ENCODE measurements at regions not wholly inside any gene's neighbourhood (a gene's known extent, or its start where the extent isn't known, plus 50 kb on each side); places are given as distances from the start of the nearest gene placed in this dataset.

DNA sequence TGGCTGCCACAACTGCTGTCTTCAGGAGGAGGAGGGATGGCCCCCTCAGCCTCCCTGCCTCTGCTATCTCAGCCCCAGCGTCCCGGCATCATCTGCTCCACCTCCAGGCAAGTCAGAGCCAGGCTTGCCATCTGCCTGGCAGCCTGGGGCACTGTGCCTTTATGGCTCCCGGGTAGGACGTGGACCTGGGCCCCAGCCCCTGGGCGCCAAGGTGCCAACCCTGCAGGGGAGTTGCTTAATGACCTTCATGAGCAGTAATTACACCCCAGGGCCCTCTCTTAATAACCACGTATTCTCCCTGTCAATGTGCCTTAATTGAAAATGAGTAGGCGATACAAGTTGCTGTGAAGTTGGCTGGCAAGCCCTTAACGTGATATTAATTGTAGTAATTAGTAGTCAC is 122.1 kb upstream of the MLN start:
- no peak for DNase-seq (ENCODE audit: low spot score)
- intact Hi-C loops (cut with DNase I) = no loop called here

DNA sequence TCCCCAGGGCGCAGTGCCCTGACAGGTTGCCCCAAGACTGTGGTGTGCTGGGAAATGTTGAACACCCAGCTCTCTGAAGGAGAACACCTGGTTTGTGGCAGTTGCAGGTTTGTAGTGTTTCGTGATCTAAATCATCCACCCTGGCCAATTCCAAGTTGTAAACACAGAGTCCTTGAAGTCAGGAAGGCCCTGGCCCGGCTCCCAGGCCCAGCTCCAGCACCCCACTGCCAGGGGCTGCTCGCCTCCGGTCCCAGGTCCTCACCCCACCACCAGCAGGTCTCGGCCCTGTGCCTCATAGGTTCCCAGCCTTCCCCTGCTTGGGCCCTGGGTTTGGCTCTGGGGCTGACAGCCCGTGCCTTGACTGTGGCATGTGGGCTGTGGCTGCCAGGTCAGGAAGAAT is 121.4 kb upstream of the MLN start:
- DNase-seq (ENCODE audit: low spot score) = no peak
- intact Hi-C loops (cut with DNase I) = no loop called here

DNA sequence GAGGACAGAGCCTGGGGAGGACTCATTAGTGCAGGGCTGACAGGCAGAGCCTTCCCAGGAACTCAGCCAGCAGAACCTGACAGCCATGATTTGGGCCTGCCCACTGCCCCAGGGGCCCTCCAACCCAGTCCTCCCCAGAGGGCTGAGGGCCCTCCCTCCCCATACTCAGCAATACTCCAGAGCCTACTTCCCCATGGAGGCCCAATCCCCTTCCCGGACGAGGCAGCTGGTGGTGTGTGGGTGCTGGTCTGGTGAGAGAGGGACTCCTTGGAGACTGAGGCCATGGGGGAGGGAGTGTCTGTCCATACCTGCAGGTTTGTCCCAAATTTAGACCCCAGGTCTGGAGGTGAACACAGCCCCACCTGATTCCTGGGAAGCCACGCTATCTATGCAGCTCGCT is 120.9 kb upstream of the MLN start:
- intact Hi-C loops (cut with DNase I) = no loop called here
- DNase-seq (ENCODE audit: low spot score) = no peak

DNA sequence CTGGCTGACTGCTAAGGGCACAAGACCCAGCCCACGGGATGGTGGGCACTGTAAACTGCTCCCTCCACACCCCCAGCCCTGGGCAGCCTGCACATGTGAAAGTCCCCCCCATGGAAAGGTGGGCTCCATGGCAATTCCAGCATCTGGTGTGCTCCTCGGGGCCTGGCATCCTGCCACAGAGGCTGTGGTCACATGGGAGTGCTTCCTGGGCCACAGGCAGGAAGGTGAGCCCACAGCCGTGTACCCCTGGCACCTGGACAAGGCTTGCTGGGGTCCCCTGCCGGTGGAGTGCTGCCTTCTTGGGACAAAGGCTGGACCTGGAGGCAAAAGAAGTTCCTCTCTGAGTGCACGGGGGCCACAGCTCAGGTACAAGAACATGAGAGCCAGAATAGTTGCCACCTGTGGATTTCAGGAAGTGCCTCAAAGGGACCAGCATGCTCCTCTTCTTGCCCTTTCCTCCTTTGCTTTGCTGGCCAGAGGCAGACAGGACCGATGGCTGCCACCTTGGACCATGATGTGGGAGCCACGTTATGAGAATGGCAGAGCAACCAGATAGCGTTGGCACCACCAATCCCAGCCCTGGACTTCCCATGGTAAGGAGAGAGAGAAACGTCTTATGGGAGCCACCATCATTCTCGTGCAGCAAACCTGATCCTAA is 120.2 kb upstream of the MLN start:
- no peak for DNase-seq (ENCODE audit: low spot score)
- intact Hi-C loops (cut with DNase I) = no loop called here

DNA sequence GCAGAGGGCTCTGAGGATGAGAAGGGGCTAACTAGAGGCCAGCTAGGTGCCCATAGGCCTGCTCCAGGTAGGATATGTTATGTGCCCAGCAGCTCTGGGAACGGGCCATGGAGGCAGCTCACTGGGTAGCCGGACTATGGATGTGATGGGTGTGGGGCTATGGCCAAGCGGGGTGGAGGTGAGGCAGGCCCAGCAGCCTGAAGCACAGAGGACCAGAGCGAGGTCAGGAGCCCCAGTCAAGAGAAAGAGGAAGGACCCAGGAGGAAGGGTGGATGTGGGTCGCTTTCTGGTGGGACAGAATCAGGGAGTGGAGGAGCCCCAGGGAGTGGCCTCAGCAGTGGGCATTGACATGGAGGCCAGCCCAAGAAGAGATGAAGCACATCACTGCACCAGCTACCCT is 117.9 kb upstream of the MLN start:
- intact Hi-C loops (cut with DNase I) = no loop called here
- no peak for DNase-seq (ENCODE audit: low spot score)

DNA sequence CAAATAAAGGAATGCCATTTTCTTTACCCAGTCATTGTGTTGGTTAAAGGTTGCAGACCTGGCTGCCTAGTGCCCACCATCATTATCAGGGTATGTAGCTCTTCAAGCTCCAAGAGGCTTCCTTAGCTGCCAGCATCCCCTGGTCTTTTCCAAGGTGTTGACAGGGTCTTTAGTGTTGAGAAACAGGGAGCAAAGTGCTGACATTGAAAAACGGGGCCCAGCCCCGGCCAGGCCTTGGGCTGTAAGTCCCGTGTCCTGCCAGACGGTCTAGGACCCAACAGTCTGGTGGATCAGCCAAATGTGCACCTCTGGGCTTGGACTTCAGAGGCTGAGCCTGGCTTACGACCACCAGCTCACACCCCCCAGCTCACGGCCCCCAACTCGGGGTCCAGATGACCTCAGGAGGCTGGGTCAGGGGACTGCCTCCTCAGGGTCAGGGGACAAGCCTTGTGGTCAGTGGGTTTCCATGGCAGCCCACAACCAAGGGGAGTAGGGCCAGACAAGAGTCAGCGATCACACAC is 114.4 kb upstream of the MLN start:
- no peak for DNase-seq (ENCODE audit: low spot score)
- intact Hi-C loops (cut with DNase I) = no loop called here

DNA sequence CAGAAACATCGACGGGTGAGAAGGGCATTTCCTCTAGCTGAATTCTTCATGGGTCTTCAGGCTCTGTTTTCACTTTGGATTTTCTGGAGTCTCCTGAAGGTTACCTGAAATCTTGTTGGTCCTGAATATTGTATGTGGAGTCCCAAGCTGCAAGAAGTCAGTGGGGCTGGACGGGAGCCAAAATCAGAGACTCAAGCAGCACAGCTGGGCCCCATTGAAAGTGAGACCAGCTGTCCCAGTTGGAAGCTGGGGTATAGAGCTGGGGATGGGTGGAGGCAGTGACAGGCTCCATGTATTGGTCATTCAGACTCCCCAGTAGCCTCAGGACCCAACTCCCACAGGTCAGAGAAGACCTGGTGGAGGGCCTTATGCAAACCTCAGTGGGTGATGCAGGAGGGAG is 111.3 kb upstream of the MLN start:
- intact Hi-C loops (cut with DNase I) = no loop called here
- DNase-seq (ENCODE audit: low spot score) = no peak

DNA sequence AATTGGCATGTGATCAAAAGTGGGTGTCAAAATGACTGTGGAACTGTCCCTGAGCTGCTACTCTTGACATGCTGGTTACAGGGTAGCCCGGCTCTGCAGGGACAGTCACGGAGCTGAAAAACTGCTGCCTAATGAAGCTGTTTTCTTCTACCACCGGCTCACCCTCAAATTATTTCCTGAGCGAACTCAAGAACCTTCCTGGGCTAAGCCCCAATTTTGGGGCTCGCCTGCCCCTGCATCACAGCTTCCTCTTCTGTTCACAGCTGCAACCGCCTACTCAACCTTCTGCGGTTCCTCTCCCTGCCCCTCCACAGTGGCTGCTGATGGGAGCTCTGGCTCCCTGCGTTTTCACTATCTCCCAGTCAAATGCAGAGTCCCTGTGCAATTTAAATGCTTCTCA is 110.8 kb upstream of the MLN start:
- intact Hi-C loops (cut with DNase I) = no loop called here

DNA sequence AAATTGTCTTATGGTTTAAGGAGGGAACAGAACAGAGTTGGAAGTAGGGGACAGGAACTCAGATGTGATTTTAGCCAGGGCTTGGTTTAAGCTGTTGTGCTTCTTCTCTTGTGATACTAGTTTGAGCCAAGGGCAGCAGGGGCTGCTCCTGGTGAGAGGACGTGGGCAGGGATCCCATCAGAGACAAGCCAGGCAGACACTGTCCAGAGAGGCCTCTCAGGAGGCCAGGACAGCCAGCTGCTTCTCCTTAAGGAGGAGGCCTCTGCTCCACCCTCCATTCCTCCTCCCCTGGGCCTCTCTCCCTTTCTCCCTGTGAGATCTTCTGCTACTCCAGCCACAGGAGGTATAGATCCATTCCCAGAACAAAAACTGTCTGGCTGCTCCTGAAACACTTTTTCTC is 108.4 kb upstream of the MLN start:
- DNase-seq (ENCODE audit: low spot score) = no peak
- intact Hi-C loops (cut with DNase I) = no loop called here

More for the DNA sequence above, 110.8 kb upstream of the MLN start:
- DNase-seq (ENCODE audit: low spot score) = no peak

DNA sequence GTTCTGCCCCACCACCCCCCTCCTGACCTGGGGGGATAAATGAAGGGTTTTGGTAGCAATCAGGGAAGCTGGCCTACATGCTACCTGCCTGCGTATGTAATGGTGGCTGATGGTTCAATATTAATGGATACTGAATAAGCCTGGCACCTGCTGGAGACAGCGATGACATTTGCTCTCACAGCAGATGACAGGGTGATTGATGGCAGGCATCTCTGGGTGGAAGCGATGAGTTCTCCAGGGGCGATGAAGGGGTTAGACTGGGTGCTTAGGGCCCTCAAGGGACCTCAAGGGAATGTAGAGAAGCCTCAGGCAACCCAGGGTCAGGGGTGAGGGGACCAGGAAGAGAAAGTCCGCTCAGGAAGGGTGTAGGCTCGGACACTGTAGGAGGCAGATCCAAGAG is 107.7 kb upstream of the MLN start:
- intact Hi-C loops (cut with DNase I) = no loop called here
- no peak for DNase-seq (ENCODE audit: low spot score)

DNA sequence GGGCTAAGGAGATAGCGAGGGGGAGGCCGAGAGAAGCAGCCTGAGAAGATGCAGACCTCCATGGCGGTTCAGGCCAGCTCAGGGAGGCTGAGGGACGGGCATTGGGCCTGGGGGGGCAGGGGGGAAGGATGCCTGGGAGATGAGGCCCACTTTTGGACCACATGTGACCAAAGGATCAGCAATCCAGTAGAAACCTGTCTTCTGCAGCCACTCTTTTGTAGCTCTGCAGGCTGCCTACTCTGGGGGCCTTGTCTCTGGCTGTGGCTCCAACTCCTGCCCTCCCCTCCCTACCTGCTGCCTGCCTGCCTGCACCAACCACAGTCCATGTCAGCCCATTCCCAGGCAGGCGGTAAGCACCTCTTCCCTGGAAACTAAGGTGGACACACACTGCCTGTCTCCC is 106.8 kb upstream of the MLN start:
- no peak for DNase-seq (ENCODE audit: low spot score)
- intact Hi-C loops (cut with DNase I) = no loop called here

DNA sequence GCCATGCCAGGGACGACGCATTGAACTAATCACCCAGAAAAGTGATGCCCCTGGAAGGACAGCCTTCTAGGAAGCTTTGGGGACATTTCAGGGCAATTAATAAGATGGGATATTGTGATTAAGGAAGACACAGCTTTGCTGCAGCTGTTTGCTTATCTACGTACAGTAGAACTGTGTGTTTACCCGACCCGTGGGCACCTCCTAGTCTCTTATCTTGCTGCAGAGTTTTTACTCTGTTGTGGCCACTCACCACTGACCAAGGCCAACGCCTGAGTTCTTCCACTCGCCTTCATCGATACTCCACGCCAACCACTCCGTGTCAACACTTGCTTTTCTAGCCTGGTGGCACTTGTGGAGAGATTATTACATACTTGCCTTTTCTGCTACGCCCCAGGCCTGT is 105.9 kb upstream of the MLN start:
- DNase-seq (ENCODE audit: low spot score) = no peak
- intact Hi-C loops (cut with DNase I) = no loop called here

DNA sequence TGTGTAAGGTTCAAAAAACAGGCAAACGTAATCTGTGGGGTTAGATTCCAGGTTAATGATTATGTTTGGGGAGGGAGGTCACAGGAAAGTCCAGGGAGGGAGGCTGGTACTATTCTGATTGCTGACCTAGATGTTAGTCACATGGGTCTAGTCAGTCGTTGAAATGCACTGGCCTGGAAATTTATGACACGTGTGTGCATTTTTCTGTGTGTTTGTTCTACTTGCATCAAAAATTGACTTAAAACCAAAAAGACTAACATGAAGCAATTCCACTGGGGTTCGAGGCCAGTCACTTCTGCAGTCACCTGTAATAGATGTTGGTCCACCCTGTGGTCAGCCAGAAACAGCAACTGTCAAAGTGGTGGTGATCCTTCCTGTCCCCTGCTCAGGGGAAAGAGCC is 104.2 kb upstream of the MLN start:
- no peak for DNase-seq (ENCODE audit: low spot score)
- intact Hi-C loops (cut with DNase I) = no loop called here

DNA sequence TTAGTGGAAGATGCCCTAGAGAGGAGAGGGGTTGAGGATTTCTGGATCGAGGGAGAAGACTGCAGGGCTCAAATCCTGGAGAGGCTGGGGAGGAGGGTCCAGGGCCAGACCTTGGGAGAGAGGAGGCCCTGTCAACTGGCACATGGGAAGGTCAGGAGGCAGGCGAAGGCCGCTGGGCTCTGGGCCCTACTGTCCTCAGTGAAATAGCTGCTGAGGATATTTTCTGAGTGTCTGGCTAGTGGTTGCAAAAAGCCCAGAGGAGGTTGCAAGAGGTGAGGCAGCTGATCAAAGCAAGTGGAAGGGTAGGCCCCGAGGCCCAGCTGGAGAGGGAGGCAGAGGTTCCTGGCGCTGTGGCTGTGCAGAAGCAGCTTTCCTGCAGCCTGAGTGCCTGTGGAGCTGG is 103.4 kb upstream of the MLN start:
- no peak for DNase-seq (ENCODE audit: low spot score)
- intact Hi-C loops (cut with DNase I) = no loop called here

DNA sequence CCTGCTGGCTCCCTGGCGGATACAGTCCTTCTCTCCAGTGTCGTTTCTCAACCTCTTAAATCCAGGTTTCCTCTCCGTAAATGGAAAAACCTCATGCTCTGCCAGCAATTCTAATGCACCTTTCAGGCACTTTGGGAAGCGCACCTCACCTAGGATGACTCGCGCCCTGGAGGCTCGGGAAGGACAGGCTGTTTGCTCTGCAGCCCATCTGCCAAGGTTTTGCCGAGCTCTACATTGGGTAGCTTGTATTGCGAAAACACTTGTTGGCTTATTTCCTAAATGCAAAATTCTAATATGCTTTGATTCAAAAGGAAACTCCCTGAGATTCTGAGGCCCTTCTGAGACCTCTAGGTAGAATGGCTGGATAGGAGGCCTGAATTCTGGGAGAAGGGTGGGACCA is 102.6 kb upstream of the MLN start:
- intact Hi-C loops (cut with DNase I) = no loop called here
- DNase-seq (ENCODE audit: low spot score) = no peak

DNA sequence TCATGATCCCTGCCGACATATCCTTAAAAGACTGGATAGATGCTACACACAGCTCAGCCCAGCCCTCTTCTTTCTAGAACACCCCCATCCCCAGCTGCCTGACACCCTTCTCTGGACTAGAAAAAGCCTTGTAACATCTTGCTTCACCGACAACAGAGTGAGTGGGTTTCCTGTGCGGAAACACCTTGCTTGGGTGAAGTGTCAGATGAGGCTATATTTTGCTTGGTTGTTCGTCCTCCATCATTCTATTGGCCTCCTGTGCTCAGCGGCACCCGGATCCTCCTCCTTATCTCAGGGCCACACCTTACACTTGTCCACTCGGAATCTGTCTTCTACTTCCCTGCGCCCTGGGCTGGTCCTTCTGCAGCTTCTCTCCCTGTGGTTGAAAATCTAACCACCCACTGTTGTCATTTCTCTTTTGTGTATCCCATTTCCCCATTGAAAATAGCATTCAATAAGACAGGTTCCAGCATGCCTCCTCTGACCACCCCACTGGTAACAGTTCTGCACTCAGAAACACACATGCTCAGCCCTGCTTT is 101.3 kb upstream of the MLN start:
- DNase-seq (ENCODE audit: low spot score) = no peak
- intact Hi-C loops (cut with DNase I) = no loop called here

DNA sequence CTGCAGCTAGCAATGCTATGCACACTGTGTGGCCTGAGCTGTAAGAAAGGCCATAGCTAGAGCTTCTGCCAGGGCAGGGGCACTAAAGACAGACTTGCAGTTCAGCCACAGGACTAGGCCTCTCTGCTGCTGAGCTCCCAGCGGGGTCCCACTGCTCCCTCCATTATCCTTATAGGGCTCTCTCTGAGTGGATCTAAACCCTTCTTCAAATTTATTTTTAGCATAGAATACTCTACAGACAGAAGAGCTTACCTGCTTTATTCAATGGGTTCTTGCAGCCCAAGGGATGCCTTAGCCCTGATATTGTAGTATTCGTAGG is 100.9 kb upstream of the MLN start:
- DNase-seq (ENCODE audit: low spot score) = no peak
- intact Hi-C loops (cut with DNase I) = no loop called here

DNA sequence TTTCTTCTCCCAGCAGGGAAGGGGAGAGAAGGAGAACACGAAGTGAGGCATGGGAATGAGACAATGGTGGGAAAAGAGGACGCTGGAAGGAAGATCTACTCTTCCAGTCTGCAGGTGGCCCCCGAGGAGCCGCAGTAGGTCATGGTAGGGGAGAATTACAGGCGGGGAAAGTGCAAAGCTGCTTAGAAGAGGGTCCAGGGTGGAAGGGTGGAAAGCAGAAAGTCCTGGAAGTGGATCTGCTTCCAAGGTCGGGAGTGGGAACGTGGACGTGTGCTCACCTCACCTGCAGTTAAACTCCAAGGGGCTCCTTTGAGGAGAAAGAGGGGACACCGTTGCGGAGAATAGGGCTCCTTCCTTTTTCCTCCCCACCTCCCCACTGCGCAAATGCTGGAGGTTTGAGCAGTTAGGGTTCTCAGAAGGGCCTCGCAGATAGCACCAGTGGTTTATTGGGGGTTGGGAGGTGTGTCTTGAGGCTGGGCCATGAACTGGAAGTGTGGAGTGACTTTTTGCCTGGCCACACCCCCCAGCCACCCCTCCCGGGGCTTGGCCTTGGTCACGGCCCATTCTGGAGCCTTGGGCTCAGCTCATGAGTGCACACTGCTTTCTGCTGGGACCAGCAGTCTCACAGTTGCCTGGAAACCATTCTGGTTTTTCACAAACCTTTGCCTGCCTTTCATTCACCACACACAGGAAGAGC is 100.4 kb upstream of the MLN start:
- no peak for DNase-seq (ENCODE audit: low spot score)
- intact Hi-C loops (cut with DNase I) = no loop called here

DNA sequence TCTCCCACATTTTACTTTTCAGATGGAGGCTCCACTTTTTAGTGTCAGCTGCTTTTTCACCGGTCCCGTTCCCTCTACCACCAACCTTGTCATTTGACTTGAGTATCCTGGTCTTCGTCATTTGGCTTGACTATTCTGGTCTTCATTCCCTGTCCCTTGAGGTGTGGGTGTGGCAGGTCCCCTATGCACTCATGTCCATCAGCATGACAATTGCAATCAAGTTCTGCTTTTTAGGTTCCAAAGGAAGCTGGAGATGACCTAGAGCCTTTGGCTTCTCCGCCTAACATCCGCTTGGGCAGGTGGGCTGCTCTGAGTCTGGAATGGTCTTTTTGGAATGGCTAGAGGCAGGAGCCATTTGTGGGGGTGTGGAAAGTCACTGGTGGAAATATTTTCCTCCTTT is 99.8 kb upstream of the MLN start:
- DNase-seq (ENCODE audit: low spot score) = no peak
- intact Hi-C loops (cut with DNase I) = no loop called here

DNA sequence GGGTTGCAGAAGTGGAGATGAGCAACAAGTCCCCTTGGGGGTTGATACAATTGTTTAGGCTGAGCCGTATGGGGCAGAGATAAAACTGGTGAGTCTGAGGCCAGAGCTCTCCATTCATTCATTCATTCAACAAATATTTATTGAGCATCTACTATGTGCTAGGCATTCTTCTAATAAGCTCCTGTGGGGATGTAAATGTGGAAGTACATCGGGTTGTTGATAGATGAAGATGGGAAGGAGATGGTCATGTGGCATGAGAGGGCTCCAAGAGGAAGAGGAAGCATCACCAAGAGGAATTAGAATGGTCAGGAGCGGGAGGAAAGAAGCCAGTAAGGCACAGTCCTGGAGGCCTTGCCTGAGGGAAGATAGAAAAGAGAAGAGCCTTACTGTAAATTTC is 98.7 kb upstream of the MLN start:
- intact Hi-C loops (cut with DNase I) = no loop called here
- DNase-seq (ENCODE audit: low spot score) = no peak

DNA sequence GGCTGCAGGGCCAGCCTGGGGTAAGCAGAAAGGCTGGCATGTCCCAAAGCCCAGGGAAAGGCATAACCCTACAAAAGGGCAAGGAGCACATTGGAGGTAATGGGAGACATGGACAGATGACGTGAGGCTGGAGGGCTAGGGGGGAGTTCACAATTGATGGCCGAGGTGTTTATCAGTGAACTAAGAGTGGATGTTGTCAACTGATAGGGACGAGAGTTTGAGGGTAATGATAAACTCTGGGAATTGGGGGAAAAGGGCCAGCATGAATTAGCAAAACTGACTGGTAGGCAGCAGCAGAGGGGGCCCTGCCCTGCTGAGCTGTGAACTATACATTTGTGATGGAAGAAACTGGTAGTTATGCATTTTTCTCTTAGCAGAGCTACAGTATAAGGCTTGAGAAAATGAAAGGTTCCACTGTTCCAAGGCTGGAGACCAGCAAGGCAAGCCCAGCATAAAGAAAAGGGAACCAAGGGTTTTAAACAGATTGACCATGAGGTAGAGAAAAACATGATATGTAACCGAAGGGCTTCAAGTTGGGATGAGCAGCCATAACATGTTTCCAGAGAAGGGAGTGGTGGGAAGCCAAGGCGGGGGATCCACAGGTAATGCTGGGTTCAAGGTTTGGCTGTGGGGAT is 98.1 kb upstream of the MLN start:
- no peak for DNase-seq (ENCODE audit: low spot score)
- intact Hi-C loops (cut with DNase I) = no loop called here

All from cardiac septum (tissue), 1 donor.